GM10266 (cell line): ENCODE measurements at regions not wholly inside any gene's neighbourhood (a gene's known extent, or its start where the extent isn't known, plus 50 kb on each side); places are given as distances from the start of the nearest gene placed in this dataset.

Experiments
- DNase-seq: peaks from one replicate; pipeline ENCODE4 v3.0.0; 2012; ENCODE audit errors: extremely low spot score
- TF ChIP-seq, protein P1 (sequence below): IDR thresholded peaks from 2 replicates; pipeline ENCODE4 v1.5.1; 2012; ENCODE audit warnings: mild to moderate bottlenecking, low read depth; ENCODE audit not compliant: control insufficient read depth, insufficient read depth; ENCODE audit errors: missing control alignments

DNA sequence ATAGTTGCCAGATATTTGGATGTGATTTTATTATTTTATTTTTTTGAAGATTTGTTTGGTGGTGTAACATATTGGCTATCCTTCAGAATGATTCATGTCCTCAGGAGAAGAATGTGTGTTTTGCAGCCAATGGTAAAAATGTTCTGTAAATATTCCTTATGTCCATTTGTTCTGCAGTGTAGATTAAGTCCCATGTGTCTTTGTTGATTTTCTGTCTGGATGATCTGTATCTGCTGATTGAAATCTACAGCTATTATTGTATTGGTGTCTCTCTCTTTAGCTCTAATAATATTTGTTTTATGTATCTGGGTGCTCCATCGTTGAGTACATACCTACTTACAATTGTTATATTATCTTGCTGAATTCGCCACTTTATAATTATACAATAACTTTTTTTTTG is 1641.7 kb downstream of the OTOL1 start:
- no peak for DNase-seq

DNA sequence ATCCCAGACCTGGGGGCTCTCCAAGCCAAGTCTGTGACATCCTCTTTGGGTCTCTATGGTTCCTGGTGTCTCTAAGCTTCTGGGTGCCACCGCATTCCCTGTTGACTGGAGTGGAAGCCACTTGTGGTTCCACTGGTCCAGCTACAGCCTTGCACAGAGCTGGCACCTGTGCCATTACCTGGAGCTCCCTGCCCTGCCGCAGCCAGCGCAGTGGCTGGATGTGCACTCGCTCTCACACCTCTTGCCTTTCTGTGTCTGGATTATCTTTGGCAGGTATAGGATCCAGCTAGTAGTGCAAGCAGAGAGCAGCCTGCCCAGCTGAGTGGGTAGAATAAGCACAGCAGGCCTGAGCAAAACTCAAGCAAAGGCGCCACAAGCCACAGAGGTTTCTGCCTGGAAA is 1635.5 kb downstream of the OTOL1 start:
- DNase-seq, result no peak
- TF ChIP-seq, protein P1, sequence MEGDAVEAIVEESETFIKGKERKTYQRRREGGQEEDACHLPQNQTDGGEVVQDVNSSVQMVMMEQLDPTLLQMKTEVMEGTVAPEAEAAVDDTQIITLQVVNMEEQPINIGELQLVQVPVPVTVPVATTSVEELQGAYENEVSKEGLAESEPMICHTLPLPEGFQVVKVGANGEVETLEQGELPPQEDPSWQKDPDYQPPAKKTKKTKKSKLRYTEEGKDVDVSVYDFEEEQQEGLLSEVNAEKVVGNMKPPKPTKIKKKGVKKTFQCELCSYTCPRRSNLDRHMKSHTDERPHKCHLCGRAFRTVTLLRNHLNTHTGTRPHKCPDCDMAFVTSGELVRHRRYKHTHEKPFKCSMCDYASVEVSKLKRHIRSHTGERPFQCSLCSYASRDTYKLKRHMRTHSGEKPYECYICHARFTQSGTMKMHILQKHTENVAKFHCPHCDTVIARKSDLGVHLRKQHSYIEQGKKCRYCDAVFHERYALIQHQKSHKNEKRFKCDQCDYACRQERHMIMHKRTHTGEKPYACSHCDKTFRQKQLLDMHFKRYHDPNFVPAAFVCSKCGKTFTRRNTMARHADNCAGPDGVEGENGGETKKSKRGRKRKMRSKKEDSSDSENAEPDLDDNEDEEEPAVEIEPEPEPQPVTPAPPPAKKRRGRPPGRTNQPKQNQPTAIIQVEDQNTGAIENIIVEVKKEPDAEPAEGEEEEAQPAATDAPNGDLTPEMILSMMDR, result no peak

More for the DNA sequence above, 1641.7 kb downstream of the OTOL1 start:
- TF ChIP-seq, protein P1, result no peak

- TF ChIP-seq, protein P1, result no peak
- DNase-seq, result no peak
Observed at GRCh38 chr3:163129287-163129686, 1632.7 kb downstream of the OTOL1 start.

DNA sequence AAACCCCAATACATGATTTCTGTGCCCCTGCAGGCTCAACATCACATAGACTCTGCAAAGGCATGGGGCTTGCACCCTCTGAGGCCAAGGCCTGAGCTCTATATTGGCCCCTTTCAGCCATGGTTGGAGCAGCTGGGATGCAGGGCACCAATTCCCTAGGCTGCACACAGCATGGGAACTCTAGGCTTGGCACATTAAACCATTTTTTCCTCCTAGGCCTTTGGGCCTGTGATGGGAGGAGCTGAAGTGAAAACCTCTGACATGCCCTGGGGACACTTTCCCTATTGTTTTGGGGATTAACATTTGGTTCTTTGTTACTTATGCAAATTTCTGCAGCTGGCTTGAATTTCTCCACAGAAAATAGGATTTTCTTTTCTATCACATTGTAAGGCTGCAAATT is 1629.5 kb downstream of the OTOL1 start:
- TF ChIP-seq, protein P1, result no peak
- DNase-seq, result no peak
